ENCODE measurements at regions not wholly inside any gene's neighbourhood (a gene's known extent, or its start where the extent isn't known, plus 50 kb on each side); places are given as distances from the start of the nearest gene placed in this dataset.

GRCh38 chr1:79207786-79208185 lies 201.3 kb upstream of the ADGRL4 start:
- TF ChIP-seq YY1 (IDR thresholded peaks at IDR 0.05; ENCODE audit: low read depth) (no peak), CREB1 (IDR thresholded peaks at IDR 0.05; ENCODE audit: low read depth) (no peak)
